Mammary epithelial cell (primary cell): ENCODE measurements at regions not wholly inside any gene's neighbourhood (a gene's known extent, or its start where the extent isn't known, plus 50 kb on each side); places are given as distances from the start of the nearest gene placed in this dataset.

Experiments used
- EZH2 ChIP-seq: IDR thresholded peaks from 2 replicates; pipeline ENCODE4 v1.6.1; 2012; ENCODE audit warnings: low read length, inconsistent platforms, borderline replicate concordance
- TF ChIP-seq, protein P1 (sequence below), 2 donors: IDR thresholded peaks in 1 of 2; conservative IDR thresholded peaks in 1 of 2; 2 replicates each; pipeline ENCODE4 v1.5.1; 2011 to 2012; ENCODE audit warnings: inconsistent platforms in 2 of 2, low read length in 2 of 2, mild to moderate bottlenecking in 2 of 2, control low read depth in 1 of 2, low read depth in 1 of 2; ENCODE audit not compliant: insufficient read depth in 1 of 2; ENCODE audit errors: extremely low read depth in 1 of 2

DNA sequence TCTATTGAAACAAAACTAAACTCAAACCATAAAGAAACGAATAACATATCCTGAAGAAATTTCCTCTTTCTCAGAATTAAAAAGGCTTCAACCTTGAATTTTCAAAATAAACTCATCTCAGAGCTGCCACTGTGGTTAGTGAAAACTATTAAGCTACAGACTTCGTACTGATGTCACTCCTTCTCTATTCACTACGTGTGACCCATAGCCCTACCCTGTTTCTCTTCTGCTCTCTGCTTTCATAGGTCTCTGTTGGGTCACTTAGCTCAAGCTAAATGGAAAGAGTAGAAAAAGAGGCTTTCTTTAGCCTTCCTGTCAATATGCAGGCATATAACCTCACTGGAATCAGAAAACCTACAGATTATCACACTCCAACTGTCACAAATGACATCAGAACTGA, 126.6 kb upstream of the MME start:
- TF ChIP-seq, protein P1, sequence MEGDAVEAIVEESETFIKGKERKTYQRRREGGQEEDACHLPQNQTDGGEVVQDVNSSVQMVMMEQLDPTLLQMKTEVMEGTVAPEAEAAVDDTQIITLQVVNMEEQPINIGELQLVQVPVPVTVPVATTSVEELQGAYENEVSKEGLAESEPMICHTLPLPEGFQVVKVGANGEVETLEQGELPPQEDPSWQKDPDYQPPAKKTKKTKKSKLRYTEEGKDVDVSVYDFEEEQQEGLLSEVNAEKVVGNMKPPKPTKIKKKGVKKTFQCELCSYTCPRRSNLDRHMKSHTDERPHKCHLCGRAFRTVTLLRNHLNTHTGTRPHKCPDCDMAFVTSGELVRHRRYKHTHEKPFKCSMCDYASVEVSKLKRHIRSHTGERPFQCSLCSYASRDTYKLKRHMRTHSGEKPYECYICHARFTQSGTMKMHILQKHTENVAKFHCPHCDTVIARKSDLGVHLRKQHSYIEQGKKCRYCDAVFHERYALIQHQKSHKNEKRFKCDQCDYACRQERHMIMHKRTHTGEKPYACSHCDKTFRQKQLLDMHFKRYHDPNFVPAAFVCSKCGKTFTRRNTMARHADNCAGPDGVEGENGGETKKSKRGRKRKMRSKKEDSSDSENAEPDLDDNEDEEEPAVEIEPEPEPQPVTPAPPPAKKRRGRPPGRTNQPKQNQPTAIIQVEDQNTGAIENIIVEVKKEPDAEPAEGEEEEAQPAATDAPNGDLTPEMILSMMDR (conservative IDR thresholded peaks at IDR 0.05 in 1 of 2, IDR thresholded peaks at IDR 0.05 in 1 of 2; ENCODE audit: extremely low read depth in 1 of 2, insufficient read depth in 1 of 2, low read depth in 1 of 2, low read length in 2 of 2): no peak
- TF ChIP-seq EZH2: no peak
